Stomach (tissue), 4 donors: ENCODE measurements at regions not wholly inside any gene's neighbourhood (a gene's known extent, or its start where the extent isn't known, plus 50 kb on each side); places are given as distances from the start of the nearest gene placed in this dataset.

ENCODE experiments used
- EP300 ChIP-seq: sonication (generic); formaldehyde crosslinking; IDR thresholded peaks from one replicate; pipeline ENCODE4 v1.6.1; 2017; ENCODE audit warnings: antibody characterized with exemption
- POLR2AphosphoS5 ChIP-seq, 3 donors: sonication (generic); formaldehyde crosslinking; IDR thresholded peaks; one replicate each; pipeline ENCODE4 v1.6.1; 2016; ENCODE audit warnings: antibody characterized with exemption in 3 of 3

GRCh38 chr7:106568002-106568679 lies 92.8 kb downstream of the CCDC71L start:
- TF ChIP-seq POLR2AphosphoS5 (IDR thresholded peaks at IDR 0.05) (no peak), EP300 (no peak)
